SK-N-SH (cell line): ENCODE measurements at regions not wholly inside any gene's neighbourhood (a gene's known extent, or its start where the extent isn't known, plus 50 kb on each side); places are given as distances from the start of the nearest gene placed in this dataset.

Experiments used
- CTCF ChIP-seq: fragments of 200-600 bp; sonication (generic); IDR thresholded peaks from 2 replicates; pipeline ENCODE4 v1.6.1; 2017; ENCODE audit warnings: antibody characterized with exemption, mild to moderate bottlenecking, moderate library complexity
- EP300 ChIP-seq, 2 experiments: IDR thresholded peaks; 2 replicates each; pipeline versions ENCODE4 v1.4.0 to v1.6.1; 2012; ENCODE audit warnings: borderline replicate concordance in 1 of 2, low read depth in 1 of 2, low read length in 1 of 2
- EZH2phosphoT487 ChIP-seq: fragments of 200-600 bp; sonication (generic); IDR thresholded peaks from 2 replicates; pipeline ENCODE4 v1.6.1; 2017; ENCODE audit warnings: low read depth, mixed run types, mild to moderate bottlenecking, antibody characterized with exemption, moderate library complexity, borderline replicate concordance
- FOSL2 ChIP-seq: IDR thresholded peaks from 2 replicates; pipeline ENCODE4 v1.4.0; 2012; ENCODE audit warnings: low read depth, mild to moderate bottlenecking, moderate library complexity, borderline replicate concordance
- FOXJ3 ChIP-seq: sonication (generic); formaldehyde crosslinking; IDR thresholded peaks from 2 replicates; pipeline ENCODE4 v1.5.1; 2020; ENCODE audit warnings: mild to moderate bottlenecking, missing genetic modification reagents
- IRF3 ChIP-seq: fragments of 150-350 bp; IDR thresholded peaks from 2 replicates; pipeline ENCODE4 v1.6.1; 2016; ENCODE audit warnings: mild to moderate bottlenecking, low read depth, low read length
- MAX ChIP-seq: IDR thresholded peaks from 2 replicates; pipeline ENCODE4 v1.4.0; 2012; ENCODE audit warnings: low read depth
- MXI1 ChIP-seq: IDR thresholded peaks from 2 replicates; pipeline ENCODE4 v1.6.1; 2012; ENCODE audit warnings: mild to moderate bottlenecking, low read depth, low read length, improper control_type of control experiment
- NRF1 ChIP-seq: IDR thresholded peaks from 2 replicates; pipeline ENCODE4 v1.6.1; 2012; ENCODE audit warnings: low read depth, mild to moderate bottlenecking, low read length
- PBX3 ChIP-seq: IDR thresholded peaks from 2 replicates; pipeline ENCODE4; 2012
- POLR2AphosphoS5 ChIP-seq: IDR thresholded peaks from 2 replicates; pipeline ENCODE4 v1.6.1; 2012; ENCODE audit warnings: low read depth, low read length
- RAD21 ChIP-seq: IDR thresholded peaks from 2 replicates; pipeline ENCODE4 v1.6.1; 2012; ENCODE audit warnings: mild to moderate bottlenecking, low read length
- REST ChIP-seq: IDR thresholded peaks from 2 replicates; pipeline ENCODE4 v1.6.1; 2012; ENCODE audit warnings: mild to moderate bottlenecking, low read depth, low read length, moderate library complexity
- RXRA ChIP-seq: IDR thresholded peaks from 2 replicates; pipeline ENCODE4 v1.4.0; 2012; ENCODE audit warnings: low read depth, mild to moderate bottlenecking, borderline replicate concordance

GRCh38 chr3:105118905-105119304, 247.8 kb upstream of the ALCAM start:
- TF ChIP-seq CTCF = no peak
- TF ChIP-seq RXRA = no peak
- no peak for TF ChIP-seq NRF1
- TF ChIP-seq MXI1 = no peak
- TF ChIP-seq PBX3 = no peak
- no peak for TF ChIP-seq FOXJ3
- TF ChIP-seq MAX = no peak
- no peak for TF ChIP-seq POLR2AphosphoS5
- TF ChIP-seq REST = no peak
- TF ChIP-seq FOSL2 = no peak
- TF ChIP-seq EZH2phosphoT487 = no peak
- no peak for TF ChIP-seq RAD21
- no peak for TF ChIP-seq EP300 (IDR thresholded peaks at IDR 0.05; ENCODE audit: borderline replicate concordance in 1 of 2, low read depth in 1 of 2, low read length in 1 of 2)
- TF ChIP-seq IRF3 = no peak
